T1000 (cell line): ENCODE measurements at regions not wholly inside any gene's neighbourhood (a gene's known extent, or its start where the extent isn't known, plus 50 kb on each side); places are given as distances from the start of the nearest gene placed in this dataset.

ENCODE experiments used
- DNase-seq: peaks from one replicate; lab custom pipeline; 2025; ENCODE audit warnings: mixed read lengths; lab: John Stamatoyannopoulos, UW

DNA sequence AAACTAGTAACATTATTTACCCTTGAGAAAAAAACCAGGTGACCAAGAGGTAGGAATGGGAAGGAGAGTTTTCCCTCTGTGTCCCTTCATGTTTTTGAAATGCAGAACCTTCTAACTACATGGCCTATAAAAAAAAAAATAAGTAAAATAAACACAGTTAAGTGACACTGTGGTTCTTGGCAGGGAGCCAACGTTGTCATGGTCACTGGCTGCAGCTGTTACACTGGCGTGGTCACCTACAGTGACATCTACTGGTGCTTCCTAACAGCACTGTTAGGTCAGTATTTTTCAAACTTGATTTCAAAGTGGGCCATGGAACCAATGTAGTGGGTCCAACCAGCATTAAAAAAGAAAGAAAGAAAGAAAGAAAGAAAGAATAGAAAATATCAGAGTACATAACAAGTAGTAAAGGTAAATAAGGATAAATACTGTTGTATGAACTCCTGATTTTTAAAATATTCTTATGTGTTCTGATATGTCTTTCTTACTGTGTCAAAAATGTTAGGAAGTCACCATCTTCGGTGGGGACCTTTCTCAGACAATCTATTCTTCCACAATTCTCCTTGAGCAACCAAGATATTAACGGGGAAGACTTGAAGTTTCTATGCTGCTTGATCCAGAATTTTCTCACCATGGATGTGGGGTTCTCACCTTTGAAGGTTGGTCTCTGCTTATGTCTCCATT, 59.1 kb upstream of the PJA2 start:
- peak; percentile 72 for DNase-seq

DNA sequence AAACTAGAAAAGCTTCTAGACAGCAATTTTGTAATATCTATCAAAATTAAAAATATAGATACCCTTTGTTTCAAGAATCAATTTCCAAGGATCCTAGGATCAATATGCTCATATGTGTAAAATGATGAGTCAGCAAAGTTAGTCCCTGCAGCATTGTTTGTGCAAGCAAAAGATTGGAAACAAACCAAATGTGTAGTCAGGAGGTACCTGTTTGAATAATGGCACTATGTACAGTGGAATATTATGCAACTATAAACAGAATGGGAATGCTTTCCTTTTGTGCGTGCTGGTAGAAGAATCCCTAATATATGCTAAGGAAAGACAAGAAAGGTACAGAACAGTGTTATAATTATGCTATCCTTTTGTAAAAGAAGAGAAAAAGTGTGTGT, 58.5 kb upstream of the PJA2 start:
- DNase-seq, result no peak

DNA sequence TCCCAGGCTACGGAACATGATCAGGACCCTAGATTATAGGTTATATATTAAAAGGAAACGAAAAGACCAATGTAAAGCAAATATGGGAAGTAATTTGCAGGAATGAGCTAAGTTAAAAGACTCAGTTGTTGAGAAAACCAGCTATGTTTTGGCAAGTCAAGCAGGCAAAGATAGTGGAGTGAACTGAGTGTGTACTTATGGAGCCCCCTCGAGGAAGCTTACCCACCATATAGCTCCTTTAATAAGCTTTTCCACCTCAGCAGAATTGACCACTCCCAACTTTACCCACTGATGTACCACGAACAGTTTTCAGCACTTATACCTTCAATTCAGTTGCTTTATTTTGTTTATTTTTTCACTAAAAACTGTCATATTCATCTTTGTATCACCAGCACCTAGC, 57.3 kb upstream of the PJA2 start:
- DNase-seq, result no peak
